Type B pancreatic cell (in vitro differentiated cells): ENCODE measurements at regions not wholly inside any gene's neighbourhood (a gene's known extent, or its start where the extent isn't known, plus 50 kb on each side); places are given as distances from the start of the nearest gene placed in this dataset.

Source experiments
- DNase-seq: peaks from one replicate; pipeline ENCODE4 v3.0.0; 2021; ENCODE audit warnings: mixed read lengths; ENCODE audit not compliant: unreplicated experiment; ENCODE audit errors: extremely low spot score
- H3K27ac Mint-ChIP-seq: 2 replicates; pipeline ENCODE4 v1.8.0; 2021; ENCODE audit warnings: mild to moderate bottlenecking, mixed read lengths
- H3K27me3 Mint-ChIP-seq: 2 replicates; pipeline ENCODE4 v1.8.0; 2021; ENCODE audit warnings: mixed read lengths
- H3K36me3 Mint-ChIP-seq: 2 replicates; pipeline ENCODE4 v1.8.0; 2021; ENCODE audit warnings: mixed read lengths
- H3K4me1 Mint-ChIP-seq: one replicate; pipeline ENCODE4 v1.8.0; 2021; ENCODE audit warnings: mixed read lengths; ENCODE audit not compliant: unreplicated experiment
- H3K4me3 Mint-ChIP-seq: 2 replicates; pipeline ENCODE4 v1.8.0; 2021; ENCODE audit warnings: mild to moderate bottlenecking, mixed read lengths
- H3K9me3 Mint-ChIP-seq: 2 replicates; pipeline ENCODE4 v1.8.0; 2021; ENCODE audit warnings: mixed read lengths
- TF ChIP-seq, protein P1 (sequence below): fragments of 200-600 bp; sonication (generic); conservative IDR thresholded peaks from 2 replicates; pipeline ENCODE4 v1.5.0; 2021; ENCODE audit warnings: antibody characterized with exemption, mild to moderate bottlenecking

DNA sequence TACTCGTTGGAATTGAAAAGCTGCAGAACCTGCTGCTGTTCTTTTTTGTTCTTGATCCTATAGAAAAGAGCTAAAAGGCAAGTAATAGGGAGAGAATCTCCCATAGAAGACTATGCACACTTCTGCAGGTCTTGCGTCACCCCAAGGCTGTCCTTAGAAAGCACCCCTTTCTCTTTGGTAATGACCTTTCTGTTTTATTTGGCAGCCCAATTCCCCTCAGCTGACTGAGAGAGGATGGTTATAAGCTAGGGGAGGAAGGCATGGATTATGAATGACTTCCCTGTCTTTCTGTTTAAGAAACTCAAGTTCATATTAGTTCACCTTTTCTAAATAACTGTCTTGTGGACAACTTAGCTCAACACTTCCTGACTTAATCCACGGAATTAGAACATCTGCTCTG lies 122.9 kb downstream of the TXNL1 start:
- Mint-ChIP-seq H3K9me3 (no peaks in the 10 kb centered on the region), H3K4me3 (no peak overlapping the region), H3K27me3 (peaks cover 4% of the 10 kb centered on the region), H3K36me3 (no peaks in the 10 kb centered on the region), H3K27ac (no peak overlapping the region), H3K4me1 (no peaks in the 10 kb centered on the region)
- no peak for DNase-seq
- TF ChIP-seq, protein P1, sequence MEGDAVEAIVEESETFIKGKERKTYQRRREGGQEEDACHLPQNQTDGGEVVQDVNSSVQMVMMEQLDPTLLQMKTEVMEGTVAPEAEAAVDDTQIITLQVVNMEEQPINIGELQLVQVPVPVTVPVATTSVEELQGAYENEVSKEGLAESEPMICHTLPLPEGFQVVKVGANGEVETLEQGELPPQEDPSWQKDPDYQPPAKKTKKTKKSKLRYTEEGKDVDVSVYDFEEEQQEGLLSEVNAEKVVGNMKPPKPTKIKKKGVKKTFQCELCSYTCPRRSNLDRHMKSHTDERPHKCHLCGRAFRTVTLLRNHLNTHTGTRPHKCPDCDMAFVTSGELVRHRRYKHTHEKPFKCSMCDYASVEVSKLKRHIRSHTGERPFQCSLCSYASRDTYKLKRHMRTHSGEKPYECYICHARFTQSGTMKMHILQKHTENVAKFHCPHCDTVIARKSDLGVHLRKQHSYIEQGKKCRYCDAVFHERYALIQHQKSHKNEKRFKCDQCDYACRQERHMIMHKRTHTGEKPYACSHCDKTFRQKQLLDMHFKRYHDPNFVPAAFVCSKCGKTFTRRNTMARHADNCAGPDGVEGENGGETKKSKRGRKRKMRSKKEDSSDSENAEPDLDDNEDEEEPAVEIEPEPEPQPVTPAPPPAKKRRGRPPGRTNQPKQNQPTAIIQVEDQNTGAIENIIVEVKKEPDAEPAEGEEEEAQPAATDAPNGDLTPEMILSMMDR: no peak

GRCh38 chr18:56511996-56512395 lies 126.4 kb downstream of the TXNL1 start:
- TF ChIP-seq, protein P1: no peak
- no peak overlapping the region for H3K27ac Mint-ChIP-seq
- H3K4me1 Mint-ChIP-seq: peaks cover 16% of the 10 kb centered on the region
- no peaks in the 10 kb centered on the region for H3K36me3 Mint-ChIP-seq
- H3K9me3 Mint-ChIP-seq: peaks cover 5% of the 10 kb centered on the region
- H3K27me3 Mint-ChIP-seq: peaks cover 4% of the 10 kb centered on the region
- H3K4me3 Mint-ChIP-seq: no peak overlapping the region
- DNase-seq: no peak

- TF ChIP-seq, protein P1: no peak
- Mint-ChIP-seq H3K27me3 (peaks cover 4% of the 10 kb centered on the region), H3K27ac (no peak overlapping the region), H3K4me3 (no peak overlapping the region), H3K4me1 (peaks cover 16% of the 10 kb centered on the region), H3K9me3 (peaks cover 5% of the 10 kb centered on the region), H3K36me3 (no peaks in the 10 kb centered on the region)
- no peak for DNase-seq
These were observed 128.3 kb downstream of the TXNL1 start for GRCh38 chr18:56510108-56510507.

DNA sequence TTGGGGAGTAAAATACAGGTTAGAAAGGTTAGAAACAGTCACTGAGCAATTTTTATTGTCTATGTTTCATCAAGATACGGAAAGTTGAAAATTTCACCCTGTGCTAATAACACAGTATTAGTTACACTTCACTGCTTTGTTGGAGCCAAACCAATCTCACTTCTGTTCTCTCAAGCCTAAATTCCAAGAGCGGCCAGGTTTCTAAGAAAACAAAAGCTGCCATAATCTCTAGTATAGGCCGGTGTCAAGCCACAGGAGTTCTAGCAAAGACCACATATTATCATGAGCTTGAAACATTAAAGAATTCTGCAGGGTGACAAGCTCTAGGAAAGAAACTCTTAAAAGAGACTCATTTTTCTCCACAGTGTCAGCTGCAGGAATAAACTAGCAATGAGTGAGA lies 128.7 kb downstream of the TXNL1 start:
- Mint-ChIP-seq H3K27me3 (peaks cover 4% of the 10 kb centered on the region), H3K36me3 (no peaks in the 10 kb centered on the region), H3K9me3 (peaks cover 5% of the 10 kb centered on the region), H3K27ac (no peak overlapping the region), H3K4me1 (peaks cover 16% of the 10 kb centered on the region), H3K4me3 (no peak overlapping the region)
- DNase-seq: no peak
- TF ChIP-seq, protein P1: no peak

DNA sequence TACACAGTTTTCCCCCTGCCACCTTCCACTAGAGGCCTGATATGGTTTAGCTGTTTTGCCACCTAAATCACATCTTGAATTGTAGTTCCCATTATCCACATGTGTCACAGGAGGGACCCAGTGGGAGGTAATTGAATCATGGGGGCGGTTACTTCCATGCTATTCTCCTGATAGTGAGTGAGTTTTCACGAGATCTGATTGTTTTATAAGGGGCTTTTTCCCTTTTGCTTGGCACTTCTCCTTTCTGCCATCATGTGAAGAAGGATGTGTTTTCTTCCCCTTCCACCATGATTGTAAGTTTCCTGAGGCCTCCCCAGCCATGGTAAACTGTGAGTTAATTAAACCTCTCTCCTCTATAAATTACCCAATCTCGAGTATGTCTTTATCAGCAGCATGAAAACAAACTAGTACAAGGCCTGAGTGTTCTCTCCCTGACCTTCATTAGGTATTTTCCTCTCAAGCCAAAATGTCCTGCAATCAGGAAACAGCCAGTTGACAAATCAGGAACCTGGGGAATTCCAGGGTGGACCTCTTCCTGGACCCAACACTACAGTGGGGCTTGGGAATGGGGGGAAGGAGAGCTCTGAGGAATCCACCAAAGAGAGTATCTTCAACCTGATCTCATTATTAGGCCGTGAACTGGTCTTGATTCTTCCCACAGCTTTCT lies 129.9 kb downstream of the TXNL1 start:
- Mint-ChIP-seq H3K4me1 (peaks cover 16% of the 10 kb centered on the region), H3K9me3 (peaks cover 5% of the 10 kb centered on the region), H3K27ac (no peak overlapping the region), H3K27me3 (peaks cover 4% of the 10 kb centered on the region), H3K36me3 (no peaks in the 10 kb centered on the region), H3K4me3 (no peak overlapping the region)
- no peak for DNase-seq
- TF ChIP-seq, protein P1: no peak
